ENCODE measurements at regions not wholly inside any gene's neighbourhood (a gene's known extent, or its start where the extent isn't known, plus 50 kb on each side); places are given as distances from the start of the nearest gene placed in this dataset.

- no peak overlapping the region for H3K27ac ChIP-seq
- intact Hi-C loops (cut with DNase I; ENCODE audit: low total_unique reads): no loop called here
- H3K27me3 ChIP-seq: no peaks in the 10 kb centered on the region
- H3K4me1 ChIP-seq: no peaks in the 10 kb centered on the region
- no peak for DNase-seq
- no peaks in the 10 kb centered on the region for H3K36me3 ChIP-seq
- no peaks in the 10 kb centered on the region for H3K9me3 ChIP-seq
- 63 to 93% (median 86%) methylated on average over 2 of the region's 2 CpGs for WGBS, 5 donors
- no peak for TF ChIP-seq POLR2AphosphoS5 (IDR thresholded peaks at IDR 0.05)
- TF ChIP-seq POLR2A (IDR thresholded peaks at IDR 0.05): no peak
- no peak for TF ChIP-seq EP300 (IDR thresholded peaks at IDR 0.05)
- no peak for TF ChIP-seq CTCF (IDR thresholded peaks at IDR 0.05)
- H3K4me3 ChIP-seq: no peak overlapping the region
Measured at GRCh38 chr4:92060333-92060732, 243.4 kb upstream of the GRID2 start.

GRCh38 chr4:92064574-92064973, 239.2 kb upstream of the GRID2 start:
- Histone ChIP-seq H3K27ac (no peak overlapping the region), H3K36me3 (no peaks in the 10 kb centered on the region), H3K27me3 (no peaks in the 10 kb centered on the region), H3K9me3 (peaks cover 0 to 2% (median 0%) of the 10 kb centered on the region in 4 donors), H3K4me1 (no peaks in the 10 kb centered on the region), H3K4me3 (no peak overlapping the region)
- WGBS, 5 donors: 78 to 93% (median 87%) methylated on average over 3 to 4 of the region's 4 CpGs
- no peak for DNase-seq
- TF ChIP-seq CTCF (IDR thresholded peaks at IDR 0.05): no peak
- TF ChIP-seq POLR2A (IDR thresholded peaks at IDR 0.05): no peak
- TF ChIP-seq EP300 (IDR thresholded peaks at IDR 0.05): no peak
- no peak for TF ChIP-seq POLR2AphosphoS5 (IDR thresholded peaks at IDR 0.05)
- intact Hi-C loops (cut with DNase I; ENCODE audit: low total_unique reads): no loop called here

- no peaks in the 10 kb centered on the region for H3K36me3 ChIP-seq
- no peak overlapping the region for H3K4me3 ChIP-seq
- no peaks in the 10 kb centered on the region for H3K27me3 ChIP-seq
- TF ChIP-seq CTCF (IDR thresholded peaks at IDR 0.05) (no peak), POLR2AphosphoS5 (IDR thresholded peaks at IDR 0.05) (no peak), EP300 (IDR thresholded peaks at IDR 0.05) (no peak), POLR2A (IDR thresholded peaks at IDR 0.05) (no peak)
- H3K9me3 ChIP-seq: peaks cover 5 to 20% (median 14%) of the 10 kb centered on the region in 4 donors
- DNase-seq: no peak
- intact Hi-C loops (cut with DNase I; ENCODE audit: low total_unique reads): no loop called here
- H3K4me1 ChIP-seq: no peaks in the 10 kb centered on the region
- no peak overlapping the region for H3K27ac ChIP-seq
Measured at GRCh38 chr4:92066485-92066884, 237.3 kb upstream of the GRID2 start.

GRCh38 chr4:92071587-92071986, 232.2 kb upstream of the GRID2 start:
- TF ChIP-seq EP300 (IDR thresholded peaks at IDR 0.05) (no peak), CTCF (IDR thresholded peaks at IDR 0.05) (no peak), POLR2AphosphoS5 (IDR thresholded peaks at IDR 0.05) (no peak), POLR2A (IDR thresholded peaks at IDR 0.05) (no peak)
- Histone ChIP-seq H3K36me3 (no peaks in the 10 kb centered on the region), H3K4me1 (no peaks in the 10 kb centered on the region), H3K4me3 (no peak overlapping the region), H3K9me3 (peaks cover 8 to 32% (median 18%) of the 10 kb centered on the region in 4 donors), H3K27me3 (no peaks in the 10 kb centered on the region), H3K27ac (no peak overlapping the region)
- no peak for DNase-seq
- intact Hi-C loops (cut with DNase I; ENCODE audit: low total_unique reads): no loop called here
- 88 to 100% (median 100%) methylated on average over 1 of the region's 1 CpG for WGBS, 5 donors
